HEK293T (cell line): ENCODE measurements at regions not wholly inside any gene's neighbourhood (a gene's known extent, or its start where the extent isn't known, plus 50 kb on each side); places are given as distances from the start of the nearest gene placed in this dataset.

Experiments used
- ARNT ChIP-seq: fragments of 450-650 bp; IDR thresholded peaks from 2 replicates; pipeline ENCODE4 v1.6.1; 2017; ENCODE audit warnings: mild to moderate bottlenecking
- BHLHE40 ChIP-seq: fragments of 450-650 bp; IDR thresholded peaks from 2 replicates; pipeline ENCODE4 v1.6.1; 2016; ENCODE audit warnings: mild to moderate bottlenecking, moderate library complexity, borderline replicate concordance
- FOXA1 ChIP-seq: fragments of 450-650 bp; IDR thresholded peaks from 2 replicates; pipeline ENCODE4 v1.6.1; 2016; ENCODE audit warnings: mild to moderate bottlenecking
- FOXM1 ChIP-seq: fragments of 450-650 bp; IDR thresholded peaks from 2 replicates; pipeline ENCODE4 v1.6.1; 2017; ENCODE audit warnings: mild to moderate bottlenecking, borderline replicate concordance
- HDGF ChIP-seq: fragments of 450-650 bp; IDR thresholded peaks from 2 replicates; pipeline ENCODE4 v1.6.1; 2017; ENCODE audit warnings: antibody characterized with exemption, borderline replicate concordance
- L3MBTL2 ChIP-seq: fragments of 450-650 bp; conservative IDR thresholded peaks from 2 replicates; pipeline ENCODE4 v1.6.1; 2016; ENCODE audit warnings: mild to moderate bottlenecking
- NFRKB ChIP-seq: fragments of 450-650 bp; IDR thresholded peaks from 2 replicates; pipeline ENCODE4 v1.6.1; 2016; ENCODE audit warnings: mild to moderate bottlenecking, moderate library complexity
- SP1 ChIP-seq: fragments of 450-650 bp; IDR thresholded peaks from 2 replicates; pipeline ENCODE4 v1.6.1; 2017
- SUZ12 ChIP-seq: fragments of 450-650 bp; IDR thresholded peaks from 2 replicates; pipeline ENCODE4 v1.6.1; 2016; ENCODE audit warnings: mild to moderate bottlenecking
- TARDBP ChIP-seq: fragments of 450-650 bp; IDR thresholded peaks from 2 replicates; pipeline ENCODE4 v1.6.1; 2016
- ZNF384 ChIP-seq: fragments of 450-650 bp; IDR thresholded peaks from 2 replicates; pipeline ENCODE4 v1.6.1; 2016
- TF ChIP-seq, protein P1 (sequence below): fragments of 450-650 bp; IDR thresholded peaks from 2 replicates; pipeline ENCODE4 v1.6.1; 2016

GRCh38 chr10:117694190-117694589 lies 151.6 kb downstream of the EMX2 start:
- TF ChIP-seq L3MBTL2 (no peak), FOXA1 (no peak), TARDBP (no peak), HDGF (no peak), FOXM1 (no peak), SP1 (no peak), ZNF384 (no peak), BHLHE40 (no peak), SUZ12 (no peak), ARNT (no peak), NFRKB (no peak)
- TF ChIP-seq, protein P1, sequence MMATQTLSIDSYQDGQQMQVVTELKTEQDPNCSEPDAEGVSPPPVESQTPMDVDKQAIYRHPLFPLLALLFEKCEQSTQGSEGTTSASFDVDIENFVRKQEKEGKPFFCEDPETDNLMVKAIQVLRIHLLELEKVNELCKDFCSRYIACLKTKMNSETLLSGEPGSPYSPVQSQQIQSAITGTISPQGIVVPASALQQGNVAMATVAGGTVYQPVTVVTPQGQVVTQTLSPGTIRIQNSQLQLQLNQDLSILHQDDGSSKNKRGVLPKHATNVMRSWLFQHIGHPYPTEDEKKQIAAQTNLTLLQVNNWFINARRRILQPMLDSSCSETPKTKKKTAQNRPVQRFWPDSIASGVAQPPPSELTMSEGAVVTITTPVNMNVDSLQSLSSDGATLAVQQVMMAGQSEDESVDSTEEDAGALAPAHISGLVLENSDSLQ, result no peak
